GM12872 (cell line): ENCODE measurements at regions not wholly inside any gene's neighbourhood (a gene's known extent, or its start where the extent isn't known, plus 50 kb on each side); places are given as distances from the start of the nearest gene placed in this dataset.

ENCODE experiments used
- TF ChIP-seq, protein P1 (sequence below): IDR thresholded peaks from 3 replicates; pipeline ENCODE4 v1.5.1; 2011; ENCODE audit warnings: low read depth, mild to moderate bottlenecking, low read length, moderate library complexity; ENCODE audit not compliant: insufficient read depth

DNA sequence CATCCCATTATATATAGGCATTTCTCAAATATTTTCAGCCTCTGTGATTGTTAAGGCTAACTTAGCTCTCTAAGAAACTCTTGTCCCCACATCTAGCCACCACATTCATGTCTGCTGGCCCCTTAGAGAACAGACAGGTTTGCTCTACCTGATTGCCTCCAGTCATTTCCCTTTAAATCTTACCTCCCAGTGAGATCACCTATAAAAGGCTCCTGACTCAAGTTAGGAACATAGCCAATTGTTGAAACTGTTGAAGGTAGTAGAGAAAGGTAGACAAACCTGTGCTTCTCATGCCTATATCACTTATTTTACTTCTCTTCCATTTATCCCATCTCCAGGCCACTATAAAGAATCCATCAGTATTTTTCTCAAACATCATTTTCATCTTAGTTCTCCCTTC, 771.4 kb downstream of the DIAPH3 start:
- TF ChIP-seq, protein P1, sequence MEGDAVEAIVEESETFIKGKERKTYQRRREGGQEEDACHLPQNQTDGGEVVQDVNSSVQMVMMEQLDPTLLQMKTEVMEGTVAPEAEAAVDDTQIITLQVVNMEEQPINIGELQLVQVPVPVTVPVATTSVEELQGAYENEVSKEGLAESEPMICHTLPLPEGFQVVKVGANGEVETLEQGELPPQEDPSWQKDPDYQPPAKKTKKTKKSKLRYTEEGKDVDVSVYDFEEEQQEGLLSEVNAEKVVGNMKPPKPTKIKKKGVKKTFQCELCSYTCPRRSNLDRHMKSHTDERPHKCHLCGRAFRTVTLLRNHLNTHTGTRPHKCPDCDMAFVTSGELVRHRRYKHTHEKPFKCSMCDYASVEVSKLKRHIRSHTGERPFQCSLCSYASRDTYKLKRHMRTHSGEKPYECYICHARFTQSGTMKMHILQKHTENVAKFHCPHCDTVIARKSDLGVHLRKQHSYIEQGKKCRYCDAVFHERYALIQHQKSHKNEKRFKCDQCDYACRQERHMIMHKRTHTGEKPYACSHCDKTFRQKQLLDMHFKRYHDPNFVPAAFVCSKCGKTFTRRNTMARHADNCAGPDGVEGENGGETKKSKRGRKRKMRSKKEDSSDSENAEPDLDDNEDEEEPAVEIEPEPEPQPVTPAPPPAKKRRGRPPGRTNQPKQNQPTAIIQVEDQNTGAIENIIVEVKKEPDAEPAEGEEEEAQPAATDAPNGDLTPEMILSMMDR = no peak

DNA sequence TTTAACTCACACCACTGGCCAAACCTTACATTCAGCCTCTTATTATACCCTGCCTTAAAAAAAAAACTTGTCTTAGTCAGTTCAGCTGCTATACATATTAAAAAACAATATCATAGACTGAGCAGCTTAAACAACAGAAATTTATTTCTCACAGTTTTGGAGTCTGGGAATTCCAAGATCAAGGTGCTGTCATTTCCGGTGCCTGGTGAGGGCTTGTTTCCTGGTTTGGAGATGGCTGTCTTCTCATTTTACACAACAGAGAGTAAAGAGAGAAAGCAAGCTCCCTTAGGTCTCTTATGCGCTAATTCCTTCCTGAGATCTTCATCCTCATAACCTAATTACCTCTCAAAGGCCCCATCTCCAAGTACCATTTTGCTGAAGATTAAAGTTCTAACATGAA, 769.2 kb downstream of the DIAPH3 start:
- TF ChIP-seq, protein P1 = no peak

DNA sequence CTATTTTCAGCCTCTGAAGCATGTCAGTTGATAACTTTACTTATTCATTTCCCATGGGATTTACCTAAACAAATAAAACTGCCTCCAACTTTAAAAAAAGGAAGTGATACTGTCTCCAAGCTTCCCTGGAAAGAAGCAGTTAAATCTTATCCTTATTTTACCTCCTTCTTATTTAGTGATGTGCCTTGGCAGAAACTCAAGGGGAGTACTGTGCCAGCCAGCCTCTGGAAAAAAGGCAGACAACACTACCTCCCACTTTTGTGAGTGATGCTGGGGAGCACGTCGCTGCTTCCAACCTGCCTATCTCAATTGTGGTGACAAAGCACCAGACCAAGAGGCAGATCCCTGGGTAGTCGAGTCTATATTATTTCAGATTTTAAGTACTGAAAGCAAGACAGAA, 765.6 kb downstream of the DIAPH3 start:
- TF ChIP-seq, protein P1 = no peak

DNA sequence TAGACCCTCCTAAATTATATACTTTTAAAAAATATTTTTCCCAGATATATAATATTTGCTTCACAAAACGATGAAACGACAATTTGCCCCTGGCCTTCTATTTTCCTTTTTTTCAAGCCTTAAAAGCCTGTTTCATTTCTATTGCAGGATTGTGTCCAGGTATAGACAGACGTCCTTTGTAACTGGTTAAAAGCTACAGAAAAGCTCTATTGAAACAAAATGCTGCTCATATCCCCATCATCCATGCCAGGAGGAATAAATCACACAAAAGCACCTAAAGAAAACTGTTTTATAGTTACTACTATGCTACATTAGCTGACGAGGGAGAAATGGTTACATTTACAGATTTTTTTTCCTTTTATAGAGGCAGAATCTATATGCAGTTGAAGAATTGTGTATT, 765.1 kb downstream of the DIAPH3 start:
- TF ChIP-seq, protein P1 = no peak

DNA sequence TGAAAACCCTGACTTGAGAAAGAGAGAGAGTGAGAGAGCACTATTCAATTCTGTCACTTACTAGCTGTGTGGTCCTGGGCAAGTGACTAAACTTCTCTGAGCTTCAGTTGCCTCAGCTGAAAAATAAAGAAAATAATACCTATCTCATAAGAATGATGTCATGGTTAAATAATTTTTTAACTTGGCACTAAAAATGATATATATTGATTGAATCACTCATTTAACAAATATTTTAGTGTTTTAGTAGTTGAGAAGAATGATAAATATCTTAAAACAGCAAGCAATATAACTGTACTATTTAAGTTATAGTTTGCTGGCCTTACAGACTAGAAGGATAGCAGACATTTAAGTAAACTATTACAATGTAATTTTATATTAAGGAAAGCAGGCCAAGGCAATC, 764.2 kb downstream of the DIAPH3 start:
- TF ChIP-seq, protein P1 = no peak

DNA sequence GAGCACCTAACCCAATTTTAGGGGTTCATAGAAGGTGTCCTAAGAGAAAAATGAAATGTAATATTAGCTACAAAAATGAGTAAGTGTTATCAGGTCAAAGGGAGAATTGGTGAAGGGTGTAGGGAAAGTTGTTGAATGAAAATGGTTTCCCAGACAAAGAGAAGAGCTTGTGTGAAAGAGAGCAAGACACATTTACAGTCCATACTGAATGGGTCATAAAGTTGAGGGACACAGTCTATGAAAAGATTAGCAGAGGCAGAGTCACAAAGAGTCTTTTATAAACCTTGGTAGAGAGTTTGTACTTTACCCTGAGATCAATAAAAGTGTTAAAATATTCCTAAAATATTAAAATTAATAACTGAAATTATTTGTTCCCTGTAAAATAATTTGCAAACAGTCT, 759.4 kb downstream of the DIAPH3 start:
- TF ChIP-seq, protein P1 = no peak

DNA sequence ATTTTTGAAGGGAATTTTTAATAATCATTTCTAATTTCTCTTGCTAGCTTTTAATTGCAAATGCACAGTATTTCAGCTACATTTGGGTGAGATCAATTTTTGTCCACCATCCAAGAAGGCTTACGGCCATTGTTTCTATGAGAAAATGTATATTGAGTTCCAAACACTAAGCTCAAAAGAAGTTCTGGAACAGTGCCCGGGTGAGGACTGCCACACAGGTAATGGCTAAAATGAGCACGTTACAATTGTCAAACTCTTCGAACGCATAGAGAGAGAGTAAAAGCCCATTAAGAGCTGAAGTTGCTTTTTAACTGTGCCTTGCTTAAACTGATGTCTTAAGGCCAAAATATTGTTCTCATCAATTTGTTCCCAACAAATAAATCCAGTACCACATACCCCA, 755.0 kb downstream of the DIAPH3 start:
- TF ChIP-seq, protein P1 = no peak

DNA sequence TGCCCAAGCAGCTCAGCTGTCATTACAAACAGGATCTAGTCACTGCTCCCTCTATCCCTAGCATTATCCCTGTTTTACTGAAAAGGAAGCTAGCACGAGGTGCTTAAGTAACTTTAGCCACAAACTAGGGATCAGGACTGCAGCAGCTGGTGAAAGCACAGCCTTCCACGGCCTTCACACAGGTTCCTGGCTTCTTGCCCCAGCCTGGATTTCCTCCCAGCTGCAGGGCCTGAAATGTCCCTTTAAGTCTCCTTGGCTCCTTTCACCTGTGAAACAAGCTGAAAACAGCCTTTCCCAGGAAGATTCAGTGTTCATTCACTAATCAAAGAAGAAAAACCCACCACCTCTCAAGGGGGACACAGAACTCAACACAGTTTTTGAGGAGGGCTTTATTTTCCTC, 754.5 kb downstream of the DIAPH3 start:
- TF ChIP-seq, protein P1 = no peak
